HG02678 (cell line): ENCODE measurements at regions not wholly inside any gene's neighbourhood (a gene's known extent, or its start where the extent isn't known, plus 50 kb on each side); places are given as distances from the start of the nearest gene placed in this dataset.

Experiments
- ATAC-seq: cut with Tn5 transposase; IDR thresholded peaks from one replicate; pipeline ENCODE4 v1.9.1; 2021; ENCODE audit warnings: mild to moderate bottlenecking, moderate library complexity; ENCODE audit not compliant: unreplicated experiment

- ATAC-seq, result no peak
These were observed 400.7 kb downstream of the PLA2G4A start for GRCh38 chr1:187229496-187229895.

DNA sequence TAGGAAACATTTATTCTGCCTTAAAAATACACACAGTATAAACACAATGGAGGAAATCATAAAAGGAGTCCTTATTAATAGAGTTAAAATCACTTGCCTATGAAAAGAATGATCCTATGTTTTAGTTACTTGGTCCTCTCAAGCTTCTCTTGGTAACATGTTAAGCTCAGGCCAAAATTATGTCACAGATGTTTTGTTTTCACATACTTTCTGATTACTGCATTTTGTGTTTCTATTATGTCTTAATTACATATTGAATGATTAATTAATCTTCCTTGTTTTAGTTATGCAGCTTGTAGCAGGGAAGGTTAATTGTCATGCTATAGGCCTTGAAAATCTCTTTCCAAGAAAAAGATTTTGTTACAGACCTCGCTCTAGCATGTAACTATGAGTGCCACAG, 406.0 kb downstream of the PLA2G4A start:
- no peak for ATAC-seq

DNA sequence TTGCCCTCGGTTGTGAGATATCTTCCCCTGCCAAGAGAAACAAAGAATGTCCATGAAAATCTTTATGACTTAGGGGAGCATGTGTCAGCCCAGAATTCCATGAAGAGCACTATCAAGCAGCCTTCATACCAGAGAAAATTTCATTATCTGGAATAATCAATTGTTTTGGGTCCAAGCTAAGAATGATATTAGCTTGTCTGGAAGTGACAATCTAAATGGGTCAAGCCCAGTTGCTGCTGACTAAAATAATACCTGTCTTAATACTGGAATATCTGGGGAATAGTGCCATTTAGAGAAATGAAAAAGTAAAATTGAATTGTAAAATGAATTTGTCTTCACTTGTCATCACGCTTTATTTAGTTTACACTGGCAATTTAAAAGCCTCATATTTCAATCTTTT, 407.4 kb downstream of the PLA2G4A start:
- ATAC-seq, result no peak

DNA sequence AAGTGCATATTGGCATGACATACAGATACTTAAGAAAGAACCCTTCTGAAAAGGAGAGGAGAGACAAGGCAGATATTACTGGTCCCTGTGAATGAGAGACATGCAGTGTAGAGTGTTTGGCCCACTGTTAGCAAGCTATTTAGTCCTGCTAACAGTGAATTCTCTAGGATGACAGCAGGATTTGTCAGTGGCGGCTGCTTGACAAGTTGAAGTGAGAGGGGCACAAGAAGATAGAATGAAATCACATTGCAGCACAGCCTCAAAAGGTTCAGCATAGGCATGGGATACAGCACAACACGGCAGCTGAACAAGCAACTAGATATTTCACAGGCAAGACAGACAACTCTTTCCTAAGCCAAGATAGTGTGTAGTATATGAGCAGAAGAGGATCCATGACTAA, 407.9 kb downstream of the PLA2G4A start:
- no peak for ATAC-seq

- ATAC-seq, result no peak
These were observed 408.8 kb downstream of the PLA2G4A start for GRCh38 chr1:187237542-187237941.

DNA sequence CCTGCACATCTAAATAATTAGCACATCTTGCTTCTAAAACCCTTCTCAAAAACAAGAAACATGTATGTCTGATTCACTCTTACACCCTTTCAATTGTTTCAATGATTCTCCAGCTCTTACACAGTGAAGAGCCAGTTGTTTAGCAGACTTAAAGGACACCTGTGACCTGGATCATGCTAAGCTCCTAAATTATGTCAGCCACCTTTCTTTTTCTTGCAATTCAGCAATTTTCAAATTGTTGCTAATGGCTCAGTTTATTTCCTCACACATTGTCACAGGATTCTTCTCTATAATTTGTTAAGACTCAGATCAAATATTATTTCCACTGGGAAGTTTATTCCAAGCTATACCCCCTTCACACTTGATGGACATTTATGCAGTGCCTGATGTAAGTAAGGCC, 413.2 kb downstream of the PLA2G4A start:
- ATAC-seq, result no peak

DNA sequence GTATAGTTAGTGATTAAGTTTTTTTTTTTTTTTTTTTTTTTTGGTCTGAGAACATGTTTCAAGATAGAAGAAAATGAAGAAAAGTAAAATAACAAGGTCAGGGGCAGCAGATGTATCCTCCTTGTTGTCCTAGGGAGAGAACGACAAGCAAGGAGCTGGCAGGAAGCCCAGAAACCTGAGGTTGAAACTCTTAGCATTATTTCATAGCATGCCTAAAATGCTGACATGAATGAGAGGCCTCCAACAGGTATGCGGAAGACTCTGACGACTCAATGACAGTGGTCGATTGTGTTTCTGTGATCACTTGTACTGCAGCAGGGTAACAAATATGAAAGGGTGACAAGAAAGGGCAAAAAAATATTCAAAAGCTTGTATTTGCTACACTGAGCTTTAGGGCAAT, 415.9 kb downstream of the PLA2G4A start:
- no peak for ATAC-seq

GRCh38 chr1:187245201-187245600, 416.5 kb downstream of the PLA2G4A start:
- ATAC-seq, result no peak

- no peak for ATAC-seq
These were observed 420.4 kb downstream of the PLA2G4A start for GRCh38 chr1:187249196-187249595.

DNA sequence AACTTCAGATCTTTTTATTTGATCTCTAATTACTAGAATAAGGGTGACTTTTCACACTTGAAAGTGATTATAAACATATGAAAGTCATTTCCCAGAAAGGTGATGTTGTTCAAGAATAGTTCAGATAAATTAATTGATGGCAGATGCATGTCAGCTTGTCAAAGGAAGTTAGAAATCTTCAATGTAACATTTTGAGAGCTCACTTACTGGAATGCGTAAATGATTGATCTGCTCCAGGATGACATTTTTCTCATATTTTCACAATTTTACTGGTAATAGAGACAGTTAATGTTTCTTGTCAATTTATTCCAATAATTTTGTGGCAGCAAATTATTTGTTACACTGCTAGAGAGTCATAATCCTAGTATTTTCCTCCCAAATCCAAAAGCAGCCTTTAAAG, 424.2 kb downstream of the PLA2G4A start:
- ATAC-seq, result no peak

DNA sequence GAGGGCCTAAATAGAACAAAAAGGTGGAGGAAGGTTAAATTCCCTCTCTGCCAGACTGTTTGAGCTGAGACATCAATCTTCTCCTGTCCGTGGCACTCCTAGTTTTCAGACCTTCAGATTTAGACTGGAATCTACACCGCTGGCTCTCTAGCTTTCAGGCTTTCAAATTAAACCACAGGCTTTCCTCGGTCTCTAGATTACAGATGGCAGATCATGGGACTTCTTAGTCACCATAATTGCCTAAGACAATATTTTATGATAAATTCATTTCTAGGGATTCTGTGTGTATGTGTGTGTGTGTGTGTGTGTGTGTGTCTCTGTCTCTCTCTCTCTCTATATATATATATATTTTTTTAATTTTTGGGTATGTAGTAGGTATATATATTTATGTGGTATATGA, 428.7 kb downstream of the PLA2G4A start:
- ATAC-seq, result no peak

GRCh38 chr1:187261637-187262036, 432.9 kb downstream of the PLA2G4A start:
- no peak for ATAC-seq

GRCh38 chr1:187262731-187263130, 434.0 kb downstream of the PLA2G4A start:
- ATAC-seq, result no peak

- ATAC-seq, result no peak
These were observed 436.4 kb downstream of the PLA2G4A start for GRCh38 chr1:187264995-187265602.

DNA sequence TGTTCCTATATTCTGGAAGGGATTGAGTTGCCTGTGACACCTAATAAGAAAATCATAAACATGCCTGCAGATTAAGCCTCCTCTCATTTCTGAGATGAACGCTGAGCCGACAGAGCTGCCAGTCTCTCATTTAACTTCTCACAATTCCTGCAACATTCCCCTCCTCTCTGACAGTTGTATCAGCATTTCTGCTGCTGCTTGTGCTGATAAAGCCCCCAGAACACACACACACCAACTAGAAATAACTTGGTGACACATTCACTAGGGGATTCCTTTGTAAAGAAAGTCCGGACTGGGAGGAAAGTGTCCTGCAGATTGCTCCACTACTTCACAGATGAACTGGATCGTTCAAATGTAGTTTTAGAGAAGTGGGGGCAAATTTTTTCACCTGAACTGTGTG, 437.3 kb downstream of the PLA2G4A start:
- no peak for ATAC-seq

DNA sequence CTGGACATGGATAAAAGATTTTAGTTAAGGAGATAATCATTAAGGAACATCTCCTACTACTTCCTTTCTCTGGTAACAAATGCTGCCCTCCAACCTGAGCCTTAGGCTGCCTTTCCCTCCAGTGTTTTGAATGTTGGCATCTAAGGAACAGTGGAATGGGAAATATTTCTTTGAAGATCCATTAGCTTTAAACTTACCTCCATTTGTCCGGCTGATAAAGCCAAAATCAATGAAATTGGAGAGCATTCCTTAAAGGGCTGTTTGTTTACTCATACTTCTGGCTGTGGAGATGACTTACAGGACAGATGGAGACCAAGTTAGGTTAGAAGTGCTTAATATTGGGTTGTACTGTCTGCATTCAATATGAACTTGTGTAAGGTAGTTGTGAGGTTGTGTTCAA, 439.1 kb downstream of the PLA2G4A start:
- no peak for ATAC-seq

- no peak for ATAC-seq
These were observed 441.5 kb downstream of the PLA2G4A start for GRCh38 chr1:187270256-187270655.

GRCh38 chr1:187275346-187275745, 446.6 kb downstream of the PLA2G4A start:
- no peak for ATAC-seq

GRCh38 chr1:187275985-187276575, 447.3 kb downstream of the PLA2G4A start:
- no peak for ATAC-seq

DNA sequence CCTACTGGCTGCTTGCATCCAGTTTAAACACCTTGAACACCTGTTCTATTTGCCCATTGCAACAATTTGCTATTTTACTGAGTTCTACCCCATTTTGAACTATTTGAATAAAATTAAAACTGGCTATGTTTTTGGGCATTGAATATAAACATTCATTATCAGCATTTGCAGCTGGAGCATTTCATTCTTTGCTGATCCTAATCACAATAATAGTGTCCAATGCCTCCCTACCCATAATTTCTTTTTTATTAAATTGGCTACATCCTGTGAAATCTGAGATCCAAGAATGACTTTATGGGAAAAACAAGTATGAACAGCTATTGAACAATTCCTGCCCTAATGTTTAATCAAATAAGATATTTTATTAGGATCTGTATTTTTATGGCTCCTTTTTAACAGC, 447.9 kb downstream of the PLA2G4A start:
- ATAC-seq, result no peak

DNA sequence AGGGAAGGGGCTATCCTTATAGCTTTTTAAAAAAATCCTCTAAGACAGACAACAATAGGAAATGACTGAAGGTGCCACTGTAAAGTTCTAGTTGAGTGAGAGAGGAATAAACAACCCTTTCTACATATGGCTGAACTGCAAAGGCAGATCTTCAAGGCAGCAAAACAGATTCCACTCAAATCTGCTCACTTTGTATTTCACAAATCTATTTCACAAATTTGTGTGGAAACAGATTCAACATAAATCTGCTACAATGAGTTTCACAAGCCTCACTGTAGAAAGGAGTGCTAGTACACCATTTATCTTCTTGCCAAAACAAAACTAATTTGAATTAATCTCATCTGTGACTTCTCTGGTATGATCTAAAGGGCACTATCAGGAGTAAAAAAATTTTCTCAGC, 451.3 kb downstream of the PLA2G4A start:
- no peak for ATAC-seq

- no peak for ATAC-seq
These were observed 452.3 kb downstream of the PLA2G4A start for GRCh38 chr1:187281085-187281484.

GRCh38 chr1:187283984-187284383, 455.2 kb downstream of the PLA2G4A start:
- no peak for ATAC-seq
